Thyroid gland (tissue), 4 donors: ENCODE measurements at regions not wholly inside any gene's neighbourhood (a gene's known extent, or its start where the extent isn't known, plus 50 kb on each side); places are given as distances from the start of the nearest gene placed in this dataset.

Experiments
- DNase-seq, 2 donors: peaks; one replicate each; pipeline ENCODE4 v3.0.0-alpha.2; 2019
- H3K27ac ChIP-seq, 3 donors: fragments of 200-600 bp; sonication (generic); 1 replicate in 2 of 3; 2 replicates in 1 of 3; pipeline ENCODE4 v1.5.1; 2016 to 2019; ENCODE audit warnings: mild to moderate bottlenecking in 1 of 3, moderate library complexity in 1 of 3
- H3K27me3 ChIP-seq: fragments of 200-600 bp; sonication (generic); one replicate; pipeline ENCODE4 v1.5.1; 2019
- H3K36me3 ChIP-seq, 2 donors: fragments of 200-600 bp; sonication (generic); one replicate each; pipeline ENCODE4 v1.5.1; 2016 to 2019
- H3K4me1 ChIP-seq, 2 donors: fragments of 200-600 bp; sonication (generic); one replicate each; pipeline ENCODE4 v1.5.1; 2017 to 2019
- H3K4me3 ChIP-seq, 3 donors: fragments of 200-600 bp; sonication (generic); replicated peaks in 1 of 3; 1 replicate in 2 of 3; 2 replicates in 1 of 3; pipeline ENCODE4 v1.5.1; 2016; ENCODE audit warnings: mild to moderate bottlenecking in 1 of 3
- H3K9me3 ChIP-seq: fragments of 200-600 bp; sonication (generic); one replicate; pipeline ENCODE4 v1.5.1; 2017
- POLR2A ChIP-seq, 2 donors: fragments of 450-650 bp; IDR thresholded peaks; one replicate each; pipeline ENCODE4 v1.6.1; 2017; ENCODE audit warnings: antibody characterized with exemption in 2 of 2, mild to moderate bottlenecking in 2 of 2, moderate library complexity in 1 of 2
- WGBS, 2 donors: methylation state at CpG; one replicate each; pipeline ENCODE4 v1.1.5; 2017; 5-methylcytosine and 5-hydroxymethylcytosine counted together
- intact Hi-C: fragments of 100-400 bp; cut with DNase I; formaldehyde crosslinking; loops from one replicate; pipeline ENCODE4 v1.15.1; 2023
- TF ChIP-seq, protein P1 (sequence below), 6 experiments: fragments of 200-600 bp in 3 of 6; fragments of 450-650 bp in 3 of 6; sonication (generic) in 3 of 6; IDR thresholded peaks; one replicate each; pipeline ENCODE4 v1.5.1; 2016 to 2019; ENCODE audit warnings: antibody characterized with exemption in 6 of 6, mild to moderate bottlenecking in 2 of 6, inconsistent platforms in 1 of 6, moderate library complexity in 1 of 6

DNA sequence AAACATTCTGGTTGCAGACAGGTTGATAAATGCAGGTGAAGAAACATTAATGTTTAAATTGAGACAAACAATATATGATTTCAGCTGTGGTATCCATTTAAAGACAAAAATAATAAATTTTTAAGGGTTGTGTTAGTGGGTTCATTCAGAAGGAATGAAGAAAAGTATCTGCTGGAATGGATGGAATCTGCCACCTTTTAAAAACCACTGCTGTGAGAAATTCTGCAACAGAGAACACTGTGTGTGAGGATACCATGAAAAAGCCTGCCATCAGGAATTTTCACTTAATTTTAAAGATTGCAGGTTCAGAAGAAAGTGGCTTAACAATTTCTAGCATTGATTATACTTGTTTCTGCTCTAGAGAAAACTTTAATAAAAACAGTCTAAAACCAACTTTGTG is 184.6 kb upstream of the SOX5 start:
- no peaks in the 10 kb centered on the region for H3K9me3 ChIP-seq
- no peak overlapping the region for H3K27ac ChIP-seq
- no peaks in the 10 kb centered on the region for H3K4me1 ChIP-seq
- no peak for DNase-seq
- H3K27me3 ChIP-seq, result no peaks in the 10 kb centered on the region
- TF ChIP-seq, protein P1, sequence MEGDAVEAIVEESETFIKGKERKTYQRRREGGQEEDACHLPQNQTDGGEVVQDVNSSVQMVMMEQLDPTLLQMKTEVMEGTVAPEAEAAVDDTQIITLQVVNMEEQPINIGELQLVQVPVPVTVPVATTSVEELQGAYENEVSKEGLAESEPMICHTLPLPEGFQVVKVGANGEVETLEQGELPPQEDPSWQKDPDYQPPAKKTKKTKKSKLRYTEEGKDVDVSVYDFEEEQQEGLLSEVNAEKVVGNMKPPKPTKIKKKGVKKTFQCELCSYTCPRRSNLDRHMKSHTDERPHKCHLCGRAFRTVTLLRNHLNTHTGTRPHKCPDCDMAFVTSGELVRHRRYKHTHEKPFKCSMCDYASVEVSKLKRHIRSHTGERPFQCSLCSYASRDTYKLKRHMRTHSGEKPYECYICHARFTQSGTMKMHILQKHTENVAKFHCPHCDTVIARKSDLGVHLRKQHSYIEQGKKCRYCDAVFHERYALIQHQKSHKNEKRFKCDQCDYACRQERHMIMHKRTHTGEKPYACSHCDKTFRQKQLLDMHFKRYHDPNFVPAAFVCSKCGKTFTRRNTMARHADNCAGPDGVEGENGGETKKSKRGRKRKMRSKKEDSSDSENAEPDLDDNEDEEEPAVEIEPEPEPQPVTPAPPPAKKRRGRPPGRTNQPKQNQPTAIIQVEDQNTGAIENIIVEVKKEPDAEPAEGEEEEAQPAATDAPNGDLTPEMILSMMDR (IDR thresholded peaks at IDR 0.05), result no peak
- TF ChIP-seq POLR2A (IDR thresholded peaks at IDR 0.05), result no peak
- H3K36me3 ChIP-seq, result no peaks in the 10 kb centered on the region
- H3K4me3 ChIP-seq, result no peak overlapping the region
- intact Hi-C loops, result no loop called here

DNA sequence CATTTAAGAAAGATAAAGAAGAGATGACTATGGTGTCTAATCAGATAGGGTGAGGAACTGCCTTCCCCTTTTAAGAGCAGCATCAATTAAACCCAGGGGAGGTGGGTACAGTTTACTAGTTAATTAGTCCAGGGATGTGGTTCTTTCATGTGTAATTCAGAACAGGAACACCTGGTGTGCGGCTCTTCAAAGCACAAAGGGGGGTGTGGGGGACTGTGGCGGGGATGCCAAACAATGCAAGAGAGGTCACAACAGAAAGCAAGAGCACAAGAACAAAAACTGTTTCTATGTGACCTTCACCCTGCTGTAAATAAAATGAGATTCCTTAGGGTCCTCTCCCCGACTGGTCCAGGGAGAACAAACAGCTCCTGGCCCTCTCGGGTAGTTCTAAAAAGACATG is 183.9 kb upstream of the SOX5 start:
- TF ChIP-seq, protein P1 (IDR thresholded peaks at IDR 0.05), result no peak
- no peak for TF ChIP-seq POLR2A (IDR thresholded peaks at IDR 0.05)
- Histone ChIP-seq H3K9me3 (no peaks in the 10 kb centered on the region), H3K4me3 (no peak overlapping the region), H3K27me3 (no peaks in the 10 kb centered on the region), H3K4me1 (no peaks in the 10 kb centered on the region), H3K27ac (no peak overlapping the region), H3K36me3 (no peaks in the 10 kb centered on the region)
- intact Hi-C loops, result no loop called here
- 87 to 90% methylated on average over 4 of the region's 4 CpGs for WGBS, 2 donors
- DNase-seq, result no peak

DNA sequence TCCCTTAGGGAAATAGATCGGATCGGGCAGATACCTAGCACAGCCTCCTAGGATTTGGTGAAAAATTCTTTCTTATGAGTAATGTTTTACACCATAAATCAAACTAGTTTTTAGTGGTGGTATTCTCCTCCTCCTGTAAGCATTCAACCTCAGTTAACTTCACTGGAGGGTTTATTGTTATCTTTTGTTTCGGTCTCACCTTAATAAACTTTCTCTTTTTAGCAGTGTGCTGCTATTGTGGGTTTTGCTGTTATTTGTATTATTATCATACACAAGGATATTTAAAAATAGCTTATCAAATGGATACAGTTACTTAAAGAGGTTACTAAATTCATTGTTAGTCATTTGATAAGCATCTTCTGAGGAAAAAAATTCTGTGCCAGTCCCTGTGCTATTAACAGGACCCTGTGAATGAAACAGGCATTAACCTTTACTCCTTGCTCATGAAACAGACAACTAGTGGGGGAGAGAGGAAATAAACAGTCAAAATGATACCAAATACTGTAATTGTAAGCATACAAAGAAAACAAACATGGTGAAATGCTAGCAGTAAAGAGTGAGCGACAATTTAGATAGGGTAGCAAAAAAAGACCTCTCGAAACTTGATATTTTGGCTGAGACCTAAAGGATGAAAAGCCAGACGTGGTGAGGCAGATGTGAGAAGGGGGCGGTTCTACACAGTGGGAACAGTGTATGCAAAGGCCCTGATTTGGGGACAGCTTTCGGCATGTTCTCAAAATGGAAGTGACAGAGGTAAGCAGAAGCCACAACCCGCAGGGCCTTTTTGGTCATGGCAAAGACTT is 178.7 kb upstream of the SOX5 start:
- no peak overlapping the region for H3K4me3 ChIP-seq
- no peaks in the 10 kb centered on the region for H3K27me3 ChIP-seq
- H3K27ac ChIP-seq, result no peak overlapping the region
- no peaks in the 10 kb centered on the region for H3K4me1 ChIP-seq
- H3K36me3 ChIP-seq, result no peaks in the 10 kb centered on the region
- TF ChIP-seq POLR2A (IDR thresholded peaks at IDR 0.05), result no peak
- TF ChIP-seq, protein P1 (IDR thresholded peaks at IDR 0.05), result no peak
- H3K9me3 ChIP-seq, result no peaks in the 10 kb centered on the region
- intact Hi-C loops, result loop anchor here (10.0 kb wide), 1 partner anchor 467 kb away; no protein-coding TSS in a partner anchor
- WGBS, 2 donors, result 93% methylated on average over 9 of the region's 9 CpGs
- no peak for DNase-seq

DNA sequence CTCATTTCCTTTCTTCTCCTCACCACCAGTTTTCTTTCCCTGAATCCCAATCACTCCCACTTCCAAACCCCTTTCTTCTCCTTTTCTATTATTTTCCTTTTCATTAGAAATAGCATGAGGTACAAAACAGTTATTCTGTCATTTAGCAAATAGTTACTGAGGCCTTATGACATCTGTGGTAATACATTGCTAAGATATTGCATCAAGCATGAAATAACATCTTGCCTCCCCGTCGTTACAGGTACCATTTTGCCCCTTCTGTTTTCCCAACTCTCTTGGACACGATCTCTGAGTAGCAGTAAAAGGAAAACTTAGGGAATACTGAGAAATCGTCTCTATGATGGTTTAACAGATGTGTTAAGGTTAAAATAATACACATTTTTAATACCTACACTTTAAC is 175.8 kb upstream of the SOX5 start:
- H3K4me3 ChIP-seq, result no peak overlapping the region
- H3K36me3 ChIP-seq, result no peaks in the 10 kb centered on the region
- H3K27me3 ChIP-seq, result no peaks in the 10 kb centered on the region
- no peak overlapping the region for H3K27ac ChIP-seq
- TF ChIP-seq, protein P1 (IDR thresholded peaks at IDR 0.05), result no peak
- no peak for TF ChIP-seq POLR2A (IDR thresholded peaks at IDR 0.05)
- no peaks in the 10 kb centered on the region for H3K9me3 ChIP-seq
- intact Hi-C loops, result loop anchor here (10.0 kb wide), 1 partner anchor 470 kb away; no protein-coding TSS in a partner anchor
- peaks cover 0 to 4% of the 10 kb centered on the region in 2 donors for H3K4me1 ChIP-seq
- WGBS, 2 donors, result 92% methylated on average over 4 of the region's 4 CpGs
- no peak for DNase-seq

DNA sequence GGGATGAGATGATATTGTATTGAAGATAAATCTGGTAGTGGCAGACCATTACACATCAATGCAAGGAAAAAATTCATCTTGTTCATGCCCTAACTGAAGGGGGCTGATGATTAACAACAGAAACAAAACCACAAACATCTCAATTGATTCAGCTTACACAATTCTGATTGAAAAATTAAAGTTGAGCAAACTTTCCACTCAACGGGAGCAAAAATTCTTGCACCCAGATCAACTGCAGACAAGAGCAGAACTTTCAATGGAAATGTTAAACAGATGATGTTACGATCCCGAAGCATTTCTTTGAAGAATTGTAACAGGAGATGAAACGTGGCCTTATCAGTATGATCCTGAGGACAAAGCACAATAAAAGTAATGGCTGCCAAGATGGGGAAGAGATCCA is 172.4 kb upstream of the SOX5 start:
- no peaks in the 10 kb centered on the region for H3K9me3 ChIP-seq
- TF ChIP-seq, protein P1 (IDR thresholded peaks at IDR 0.05), result no peak
- TF ChIP-seq POLR2A (IDR thresholded peaks at IDR 0.05), result no peak
- H3K36me3 ChIP-seq, result no peaks in the 10 kb centered on the region
- H3K27me3 ChIP-seq, result no peaks in the 10 kb centered on the region
- intact Hi-C loops, result loop anchor here (10.0 kb wide), 1 partner anchor 473 kb away; no protein-coding TSS in a partner anchor
- no peak for DNase-seq
- WGBS, 2 donors, result 77 to 82% methylated on average over 4 of the region's 4 CpGs
- no peak overlapping the region for H3K4me3 ChIP-seq
- peaks cover 0 to 4% of the 10 kb centered on the region in 2 donors for H3K4me1 ChIP-seq
- H3K27ac ChIP-seq, result no peak overlapping the region
